HEK293T (cell line): ENCODE measurements at regions not wholly inside any gene's neighbourhood (a gene's known extent, or its start where the extent isn't known, plus 50 kb on each side); places are given as distances from the start of the nearest gene placed in this dataset.

Experiments used
- CTCF ChIA-PET: fragments of 350-600 bp; formaldehyde crosslinking; extraction: SDS; loops from one replicate; lab custom pipeline; 2021; ENCODE audit warnings: antibody characterized with exemption, inconsistent platforms; lab: Yijun Ruan, JAX
- POLR2A ChIA-PET: fragments of 350-600 bp; formaldehyde crosslinking; extraction: SDS; loops from one replicate; lab custom pipeline; 2020; ENCODE audit warnings: antibody characterized with exemption, inconsistent platforms; lab: Yijun Ruan, JAX
- DNase-seq: peaks from one replicate; pipeline ENCODE4 v3.0.0; 2012; ENCODE audit warnings: mixed read lengths; ENCODE audit errors: extremely low spot score
- ARNT ChIP-seq: fragments of 450-650 bp; IDR thresholded peaks from 2 replicates; pipeline ENCODE4 v1.6.1; 2017; ENCODE audit warnings: mild to moderate bottlenecking
- BHLHE40 ChIP-seq: fragments of 450-650 bp; IDR thresholded peaks from 2 replicates; pipeline ENCODE4 v1.6.1; 2016; ENCODE audit warnings: mild to moderate bottlenecking, moderate library complexity, borderline replicate concordance
- CTBP1 ChIP-seq: fragments of 450-650 bp; IDR thresholded peaks from 2 replicates; pipeline ENCODE4 v1.6.1; 2016; ENCODE audit warnings: borderline replicate concordance
- ELF4 ChIP-seq: fragments of 450-650 bp; IDR thresholded peaks from 2 replicates; pipeline ENCODE4 v1.6.1; 2017; ENCODE audit warnings: antibody characterized with exemption
- FOXA1 ChIP-seq: fragments of 450-650 bp; IDR thresholded peaks from 2 replicates; pipeline ENCODE4 v1.6.1; 2016; ENCODE audit warnings: mild to moderate bottlenecking
- FOXK2 ChIP-seq: fragments of 450-650 bp; IDR thresholded peaks from 2 replicates; pipeline ENCODE4 v1.6.1; 2016; ENCODE audit warnings: mild to moderate bottlenecking
- FOXM1 ChIP-seq: fragments of 450-650 bp; IDR thresholded peaks from 2 replicates; pipeline ENCODE4 v1.6.1; 2017; ENCODE audit warnings: mild to moderate bottlenecking, borderline replicate concordance
- HDGF ChIP-seq: fragments of 450-650 bp; IDR thresholded peaks from 2 replicates; pipeline ENCODE4 v1.6.1; 2017; ENCODE audit warnings: antibody characterized with exemption, borderline replicate concordance
- L3MBTL2 ChIP-seq: fragments of 450-650 bp; conservative IDR thresholded peaks from 2 replicates; pipeline ENCODE4 v1.6.1; 2016; ENCODE audit warnings: mild to moderate bottlenecking
- LEF1 ChIP-seq: fragments of 450-650 bp; IDR thresholded peaks from 2 replicates; pipeline ENCODE4 v1.6.1; 2017; ENCODE audit warnings: mild to moderate bottlenecking, borderline replicate concordance
- NFRKB ChIP-seq: fragments of 450-650 bp; IDR thresholded peaks from 2 replicates; pipeline ENCODE4 v1.6.1; 2016; ENCODE audit warnings: mild to moderate bottlenecking, moderate library complexity
- PKNOX1 ChIP-seq: fragments of 450-650 bp; IDR thresholded peaks from 2 replicates; pipeline ENCODE4 v1.6.1; 2016
- SP1 ChIP-seq: fragments of 450-650 bp; IDR thresholded peaks from 2 replicates; pipeline ENCODE4 v1.6.1; 2017
- SUZ12 ChIP-seq: fragments of 450-650 bp; IDR thresholded peaks from 2 replicates; pipeline ENCODE4 v1.6.1; 2016; ENCODE audit warnings: mild to moderate bottlenecking
- TARDBP ChIP-seq: fragments of 450-650 bp; IDR thresholded peaks from 2 replicates; pipeline ENCODE4 v1.6.1; 2016
- ZNF384 ChIP-seq: fragments of 450-650 bp; IDR thresholded peaks from 2 replicates; pipeline ENCODE4 v1.6.1; 2016

DNA sequence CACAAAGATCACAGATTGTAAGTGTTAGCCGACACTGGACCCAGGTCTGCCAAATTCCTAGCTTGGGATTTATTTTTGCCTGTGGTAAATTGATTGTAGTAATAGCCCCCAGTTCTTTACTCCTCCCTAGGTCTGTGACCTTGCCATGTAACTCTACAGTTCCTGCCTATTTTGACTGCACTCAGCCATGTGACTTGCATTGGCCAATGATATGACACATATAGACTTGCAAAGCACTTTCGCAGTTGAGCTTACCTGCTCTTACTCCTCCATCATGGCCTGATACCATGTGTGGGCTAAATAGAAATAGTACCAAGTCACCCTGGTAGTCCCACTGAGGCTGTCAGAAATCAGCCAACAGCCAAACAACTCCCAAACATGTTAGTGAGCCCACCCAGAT lies 240.3 kb downstream of the DUSP6 start:
- TF ChIP-seq L3MBTL2, result no peak
- ChIA-PET POLR2A (no interaction called here), CTCF (no interaction called here)
- DNase-seq, result no peak

GRCh38 chr12:89108265-89108664 lies 244.0 kb downstream of the DUSP6 start:
- no peak for DNase-seq
- CTCF ChIA-PET, result no interaction called here
- POLR2A ChIA-PET, result no interaction called here
- TF ChIP-seq ZNF384 (no peak), NFRKB (no peak), FOXM1 (no peak), CTBP1 (no peak), BHLHE40 (no peak), HDGF (no peak), ARNT (no peak), SP1 (no peak), FOXK2 (no peak), LEF1 (no peak), ELF4 (no peak), PKNOX1 (no peak), L3MBTL2 (no peak), SUZ12 (no peak), TARDBP (no peak), FOXA1 (no peak)

GRCh38 chr12:89106950-89107349 lies 245.4 kb downstream of the DUSP6 start:
- CTCF ChIA-PET, result no interaction called here
- no peak for DNase-seq
- POLR2A ChIA-PET, result no interaction called here
- TF ChIP-seq FOXK2 (no peak), SP1 (no peak), HDGF (no peak), TARDBP (no peak), ARNT (no peak), L3MBTL2 (no peak), BHLHE40 (no peak), ELF4 (no peak), CTBP1 (no peak), FOXA1 (no peak)

- CTCF ChIA-PET, result no interaction called here
- POLR2A ChIA-PET, result no interaction called here
- TF ChIP-seq NFRKB (no peak), LEF1 (no peak), SP1 (no peak)
- no peak for DNase-seq
Observed at GRCh38 chr12:89105243-89105642, 247.1 kb downstream of the DUSP6 start.

DNA sequence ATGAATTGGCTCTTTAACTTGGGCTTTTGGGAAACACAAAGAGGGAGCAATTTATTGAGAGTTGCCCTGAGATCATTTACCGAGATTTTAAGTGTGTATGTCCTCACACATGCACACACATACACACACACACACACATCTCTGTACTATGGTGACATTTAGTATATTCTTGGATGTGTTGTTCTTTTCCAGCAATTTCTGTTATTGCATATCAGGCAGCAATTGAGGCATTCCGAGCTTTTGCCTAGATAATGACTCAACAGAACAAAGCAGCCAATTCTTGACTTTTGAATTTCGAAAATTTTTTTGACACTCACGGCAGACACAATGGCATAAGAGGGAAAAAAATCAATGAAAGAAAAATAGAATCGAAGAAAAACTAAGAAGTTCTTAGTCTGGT lies 248.5 kb downstream of the DUSP6 start:
- TF ChIP-seq ZNF384 (no peak), NFRKB (no peak), FOXK2 (no peak), CTBP1 (no peak), HDGF (no peak), SUZ12 (no peak), L3MBTL2 (no peak)
- no peak for DNase-seq
- ChIA-PET CTCF (no interaction called here), POLR2A (no interaction called here)

DNA sequence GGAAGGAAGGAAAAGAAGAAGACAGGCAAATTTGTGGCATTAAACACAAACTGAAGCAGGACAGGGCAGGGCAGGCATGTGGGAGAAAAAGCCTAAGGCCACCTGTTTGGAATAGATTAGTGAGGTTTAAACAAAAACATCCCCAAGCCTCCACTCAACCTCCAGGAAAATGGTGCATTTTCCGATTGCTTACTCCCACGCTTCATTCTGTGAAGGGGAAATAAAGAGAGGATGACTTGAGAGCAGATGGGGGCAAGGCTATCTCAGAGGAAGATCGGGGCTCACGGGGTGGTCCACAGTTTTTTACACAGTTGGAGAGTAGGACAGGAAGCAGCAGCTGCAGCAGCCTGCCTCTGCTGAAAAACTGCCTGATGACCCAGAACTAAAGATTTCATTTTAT lies 250.9 kb downstream of the DUSP6 start:
- DNase-seq, result no peak
- TF ChIP-seq SUZ12 (no peak), L3MBTL2 (no peak), ZNF384 (no peak), FOXA1 (no peak), FOXM1 (no peak), PKNOX1 (no peak), BHLHE40 (no peak), FOXK2 (no peak), NFRKB (no peak), ELF4 (no peak), LEF1 (no peak), ARNT (no peak), CTBP1 (no peak), SP1 (no peak), HDGF (no peak), TARDBP (no peak)
- ChIA-PET CTCF (no interaction called here), POLR2A (no interaction called here)

DNA sequence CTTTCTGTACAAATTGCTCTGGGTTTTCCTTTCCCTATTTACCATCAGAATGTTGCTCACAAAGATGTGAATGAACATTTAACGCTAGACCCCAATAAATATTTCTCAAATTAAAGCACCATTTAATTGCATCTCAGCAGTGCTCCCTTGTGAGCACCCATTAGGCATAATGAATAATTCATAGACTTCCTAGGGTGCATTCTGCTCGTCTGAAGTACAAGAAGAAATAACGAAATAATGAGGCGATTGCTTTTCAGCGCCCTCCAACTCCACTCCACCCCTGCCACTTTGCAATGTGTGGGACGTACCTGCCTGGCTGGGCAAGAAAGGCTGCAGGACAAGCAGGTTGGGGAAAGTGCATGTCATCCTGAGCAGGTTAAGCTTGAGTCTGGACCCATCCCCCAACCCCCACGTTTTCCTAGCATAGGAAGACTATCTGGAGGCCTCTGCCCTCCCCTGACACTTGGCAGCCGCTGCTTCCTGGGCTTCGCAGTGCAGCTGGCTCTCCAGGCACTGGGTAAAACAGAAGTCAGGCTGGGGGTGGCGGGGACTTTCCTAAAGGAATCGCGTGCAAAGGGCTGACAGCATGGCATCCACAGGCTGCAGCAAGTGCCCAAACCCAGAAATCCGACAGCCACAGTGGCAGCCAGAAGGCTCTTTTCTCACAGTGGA lies 253.7 kb downstream of the DUSP6 start:
- no peak for DNase-seq
- POLR2A ChIA-PET, result no interaction called here

More for the DNA sequence above, 253.7 kb downstream of the DUSP6 start:
- no peak for TF ChIP-seq HDGF
- TF ChIP-seq LEF1, result no peak
- no peak for TF ChIP-seq ZNF384
- TF ChIP-seq PKNOX1, result no peak
- no peak for TF ChIP-seq SP1
- no peak for TF ChIP-seq L3MBTL2
- no peak for TF ChIP-seq ELF4
- TF ChIP-seq TARDBP, result no peak
- TF ChIP-seq ARNT, result no peak
- no peak for TF ChIP-seq NFRKB
- no peak for TF ChIP-seq CTBP1
- TF ChIP-seq FOXK2, result no peak
- CTCF ChIA-PET, result no interaction called here
